ACHN (cell line): ENCODE measurements at regions not wholly inside any gene's neighbourhood (a gene's known extent, or its start where the extent isn't known, plus 50 kb on each side); places are given as distances from the start of the nearest gene placed in this dataset.
"Not testable (repeated sequence)": the region's sequence is repeated elsewhere in the genome, so short reads cannot be mapped to it uniquely, and the experiment has no call there.

Experiments used
- DNase-seq: peaks from one replicate; pipeline ENCODE4 v3.0.0-alpha.2; 2015
- in situ Hi-C: cut with HindIII; loops from 2 replicates; pipeline ENCODE4 v1.10.0; 2017; ENCODE audit warnings: low sequenced_read_pairs, low pct_ligation_motif_present, low pct_unique_long_range_greater_than_20kb

GRCh38 chr5:3098821-3099220 lies 347.3 kb upstream of the IRX2 start:
- DNase-seq, result no peak
- in situ Hi-C loops, result no loop called here

GRCh38 chr5:3092664-3093063 lies 341.2 kb upstream of the IRX2 start:
- in situ Hi-C loops, result no loop called here
- no peak for DNase-seq

- no peak for DNase-seq
- in situ Hi-C loops, result no loop called here
Measured at GRCh38 chr5:3092211-3092610, 340.7 kb upstream of the IRX2 start.

GRCh38 chr5:3091040-3091774 lies 339.7 kb upstream of the IRX2 start:
- no peak for DNase-seq
- in situ Hi-C loops, result no loop called here

- DNase-seq, in situ Hi-C loops: not testable (repeated sequence)
Measured at GRCh38 chr5:3090305-3090704, 338.8 kb upstream of the IRX2 start.

- DNase-seq, result no peak
- in situ Hi-C loops, result no loop called here
Measured at GRCh38 chr5:3080366-3080765, 328.9 kb upstream of the IRX2 start.

- no peak for DNase-seq
- in situ Hi-C loops, result no loop called here
Measured at GRCh38 chr5:3077684-3078083, 326.2 kb upstream of the IRX2 start.

- no peak for DNase-seq
- in situ Hi-C loops, result no loop called here
Measured at GRCh38 chr5:3075309-3075708, 323.8 kb upstream of the IRX2 start.

GRCh38 chr5:3068401-3068800 lies 316.9 kb upstream of the IRX2 start:
- in situ Hi-C loops, result no loop called here
- no peak for DNase-seq

GRCh38 chr5:3060283-3060682 lies 308.8 kb upstream of the IRX2 start:
- in situ Hi-C loops, result no loop called here
- no peak for DNase-seq

- in situ Hi-C loops, result no loop called here
- no peak for DNase-seq
Measured at GRCh38 chr5:3059488-3059887, 308.0 kb upstream of the IRX2 start.

- DNase-seq, result no peak
- in situ Hi-C loops, result no loop called here
Measured at GRCh38 chr5:3058942-3059341, 307.5 kb upstream of the IRX2 start.

GRCh38 chr5:3056866-3057265 lies 305.4 kb upstream of the IRX2 start:
- in situ Hi-C loops, result no loop called here

GRCh38 chr5:3051400-3051799 lies 299.9 kb upstream of the IRX2 start:
- no peak for DNase-seq
- in situ Hi-C loops, result no loop called here

More at GRCh38 chr5:3056866-3057265, 305.4 kb upstream of the IRX2 start:
- DNase-seq, result no peak

GRCh38 chr5:3050863-3051262 lies 299.4 kb upstream of the IRX2 start:
- no peak for DNase-seq
- in situ Hi-C loops, result no loop called here

- DNase-seq, result no peak
- in situ Hi-C loops, result no loop called here
Measured at GRCh38 chr5:3049261-3049660, 297.8 kb upstream of the IRX2 start.

- no peak for DNase-seq
- in situ Hi-C loops, result no loop called here
Measured at GRCh38 chr5:3047212-3047774, 295.8 kb upstream of the IRX2 start.

GRCh38 chr5:3043600-3043999 lies 292.1 kb upstream of the IRX2 start:
- no peak for DNase-seq
- in situ Hi-C loops, result no loop called here

- in situ Hi-C loops, result no loop called here
- no peak for DNase-seq
Measured at GRCh38 chr5:3041001-3041400, 289.5 kb upstream of the IRX2 start.

- no peak for DNase-seq
- in situ Hi-C loops, result no loop called here
Measured at GRCh38 chr5:3036041-3036788, 284.7 kb upstream of the IRX2 start.
